Activated CD4-positive, alpha-beta T cell treated with anti-CD3 and anti-CD28 coated beads, Interleukin-2, amount 50 U/mL, for 1 hour (primary cell): ENCODE measurements at regions not wholly inside any gene's neighbourhood (a gene's known extent, or its start where the extent isn't known, plus 50 kb on each side); places are given as distances from the start of the nearest gene placed in this dataset.

ENCODE experiments used
- DNase-seq: peaks from one replicate; pipeline ENCODE4 v3.0.0-alpha.2; 2020

- DNase-seq = no peak
Observed at GRCh38 chr10:90344226-90344625, 513.6 kb downstream of the HTR7 start.

DNA sequence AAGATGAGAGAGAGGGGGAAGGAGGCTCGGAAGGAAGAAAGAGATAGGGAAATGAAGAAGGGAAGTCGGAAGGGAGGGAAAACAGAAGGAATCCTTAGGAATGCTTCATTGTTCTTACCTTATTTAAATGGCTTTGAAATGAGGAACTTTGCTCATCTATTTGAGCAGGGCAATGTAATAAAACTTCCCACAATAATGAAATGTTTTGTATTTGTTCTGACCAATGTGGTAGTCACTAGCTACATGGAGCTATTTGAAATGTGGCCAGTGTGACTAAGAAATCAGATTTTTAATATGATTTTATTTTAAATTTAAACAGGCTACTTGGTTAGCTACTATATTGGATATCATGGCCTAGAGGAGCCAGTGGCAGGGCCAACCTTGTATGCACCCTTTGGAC is 510.6 kb downstream of the HTR7 start:
- no peak for DNase-seq

DNA sequence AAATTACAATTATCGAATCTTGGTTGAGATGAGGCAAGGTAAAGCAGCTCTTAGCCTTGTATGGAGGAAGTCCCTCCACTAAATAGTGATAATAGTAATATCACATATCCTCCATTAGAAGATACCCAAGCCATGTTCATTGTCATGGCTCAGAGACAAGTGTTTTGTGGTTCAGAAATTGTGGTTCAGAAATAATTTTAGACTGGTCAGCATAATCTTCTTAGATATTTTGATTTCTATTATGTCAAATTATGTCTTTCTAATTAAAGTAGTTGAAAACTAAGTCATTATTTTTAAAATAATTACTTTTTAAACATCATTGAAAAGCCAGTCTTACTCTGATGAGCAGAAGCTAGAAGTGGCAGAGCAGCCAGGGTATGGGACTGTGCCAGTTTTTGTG is 507.7 kb downstream of the HTR7 start:
- no peak for DNase-seq

GRCh38 chr10:90352288-90352687 is 505.6 kb downstream of the HTR7 start:
- no peak for DNase-seq

GRCh38 chr10:90354914-90355313 is 502.9 kb downstream of the HTR7 start:
- no peak for DNase-seq

GRCh38 chr10:90363799-90364483 is 493.9 kb downstream of the HTR7 start:
- DNase-seq = no peak

DNA sequence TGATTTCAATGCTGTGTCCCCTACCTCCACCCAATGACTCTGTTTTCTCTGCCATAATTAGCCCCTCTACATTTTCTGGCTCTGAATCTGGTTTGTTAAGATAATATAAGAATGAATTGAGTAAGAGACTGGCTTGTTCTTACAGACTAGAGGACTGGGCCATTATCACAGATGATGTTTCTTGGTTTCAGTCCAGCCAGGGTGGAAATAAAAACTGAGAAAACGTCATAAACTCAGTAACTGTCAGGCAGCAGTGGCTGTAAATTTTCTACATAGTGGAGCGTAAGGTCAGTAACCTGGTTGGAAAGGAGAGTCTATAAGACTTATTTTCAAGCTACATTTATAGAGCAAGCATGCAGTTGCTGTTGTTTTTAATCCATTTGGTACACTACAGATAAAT is 485.4 kb downstream of the HTR7 start:
- no peak for DNase-seq

GRCh38 chr10:90373911-90374310 is 483.9 kb downstream of the HTR7 start:
- no peak for DNase-seq

GRCh38 chr10:90378524-90379076 is 479.2 kb downstream of the HTR7 start:
- no peak for DNase-seq

DNA sequence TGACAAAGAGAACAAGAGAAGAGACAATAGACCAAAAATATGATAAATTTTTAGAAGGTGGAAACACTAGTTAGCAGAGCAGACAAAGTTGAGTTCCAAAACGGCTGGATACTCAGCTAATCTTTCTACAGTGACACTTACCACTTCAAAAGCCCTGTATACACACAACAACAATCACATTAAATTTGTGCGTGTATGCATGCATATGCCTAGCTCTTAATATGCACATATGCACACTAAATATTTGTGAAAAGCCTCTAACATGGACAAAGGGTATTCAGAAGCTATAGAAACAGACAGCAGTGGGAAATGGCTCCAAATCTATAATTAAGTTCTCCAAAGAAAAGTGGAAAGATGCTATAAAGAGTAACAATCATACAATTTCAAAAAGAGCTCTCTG is 476.4 kb downstream of the HTR7 start:
- DNase-seq = no peak

GRCh38 chr10:90389876-90390275 is 468.0 kb downstream of the HTR7 start:
- DNase-seq = no peak

GRCh38 chr10:90394311-90394710 is 463.5 kb downstream of the HTR7 start:
- DNase-seq = no peak

- DNase-seq = no peak
Observed at GRCh38 chr10:90396721-90397120, 461.1 kb downstream of the HTR7 start.

DNA sequence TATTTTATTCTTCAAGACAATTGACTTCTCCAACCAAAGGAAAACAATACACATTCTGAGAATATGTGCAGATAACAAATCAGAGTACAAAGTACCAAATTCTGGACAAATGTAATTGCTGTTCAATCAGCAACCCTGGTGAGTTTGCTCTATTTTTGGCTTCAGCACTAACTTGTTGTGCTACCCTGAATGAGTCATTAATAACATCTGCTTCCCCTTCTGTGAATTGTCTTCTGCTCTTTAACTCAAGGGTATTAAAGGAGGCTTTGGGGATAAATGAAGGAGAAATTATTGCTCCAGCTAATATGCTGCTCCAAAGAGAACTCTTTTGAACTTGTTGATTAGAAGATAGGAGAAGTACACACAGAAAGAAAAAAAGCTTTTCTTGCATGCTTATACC is 459.3 kb downstream of the HTR7 start:
- no peak for DNase-seq

DNA sequence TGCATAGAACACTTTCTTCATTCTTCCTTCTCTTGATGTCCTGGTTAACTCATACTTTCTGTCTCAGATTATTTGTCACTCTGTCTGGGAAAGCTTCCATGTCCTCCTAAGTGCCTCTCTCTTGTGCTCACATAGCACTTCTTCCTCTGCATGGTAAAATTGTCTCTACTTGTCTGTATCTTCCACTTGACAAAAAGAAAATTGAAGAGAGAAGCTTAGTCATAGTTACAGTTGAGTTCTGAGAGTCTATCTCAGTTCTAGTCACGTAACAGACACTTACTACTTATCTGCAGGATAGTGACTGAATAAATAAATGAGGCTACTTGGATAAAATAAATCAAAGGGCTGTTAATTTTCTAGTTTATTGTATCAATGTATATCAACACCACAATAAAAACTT is 458.1 kb downstream of the HTR7 start:
- no peak for DNase-seq

- DNase-seq = no peak
Observed at GRCh38 chr10:90403211-90404000, 454.4 kb downstream of the HTR7 start.

DNA sequence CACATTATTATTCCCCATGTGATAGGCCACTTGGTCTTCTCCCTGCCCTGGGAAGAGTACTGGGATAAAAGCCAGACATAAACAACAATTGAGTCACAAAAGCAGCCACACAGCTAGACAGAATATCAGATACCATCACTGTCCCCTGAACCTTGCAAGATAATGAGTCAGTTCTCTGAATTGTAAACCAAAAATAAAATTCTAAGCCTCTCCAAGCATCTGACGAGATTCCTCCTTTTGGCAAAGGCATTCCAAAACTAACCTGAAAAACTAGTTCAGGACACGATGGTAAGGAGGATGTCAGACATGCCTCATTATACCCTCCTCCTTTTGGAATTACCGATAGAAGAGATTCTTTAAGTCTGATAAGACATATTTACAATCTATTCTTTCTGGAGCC is 450.7 kb downstream of the HTR7 start:
- DNase-seq = no peak

GRCh38 chr10:90407851-90408250 is 450.0 kb downstream of the HTR7 start:
- DNase-seq = no peak

- no peak for DNase-seq
Observed at GRCh38 chr10:90412582-90412981, 445.3 kb downstream of the HTR7 start.

DNA sequence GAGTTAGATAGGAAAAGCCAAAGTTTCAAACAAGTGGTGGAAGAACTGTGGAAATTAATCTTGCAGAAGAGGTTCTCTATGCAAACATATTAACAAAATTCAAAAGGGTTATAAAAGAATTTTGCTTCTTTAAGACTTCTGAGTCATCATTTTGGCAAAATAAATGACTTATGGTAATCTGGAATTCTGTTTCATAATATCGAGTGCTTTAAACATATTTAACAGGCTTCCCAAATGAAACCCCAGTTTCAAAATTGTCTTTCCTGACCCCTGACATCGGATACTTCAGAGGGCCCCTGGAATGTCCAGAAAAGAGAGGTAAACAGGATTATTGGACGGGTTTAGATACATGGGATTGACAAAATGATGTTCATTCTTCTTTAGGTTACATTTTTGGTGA is 444.6 kb downstream of the HTR7 start:
- no peak for DNase-seq

DNA sequence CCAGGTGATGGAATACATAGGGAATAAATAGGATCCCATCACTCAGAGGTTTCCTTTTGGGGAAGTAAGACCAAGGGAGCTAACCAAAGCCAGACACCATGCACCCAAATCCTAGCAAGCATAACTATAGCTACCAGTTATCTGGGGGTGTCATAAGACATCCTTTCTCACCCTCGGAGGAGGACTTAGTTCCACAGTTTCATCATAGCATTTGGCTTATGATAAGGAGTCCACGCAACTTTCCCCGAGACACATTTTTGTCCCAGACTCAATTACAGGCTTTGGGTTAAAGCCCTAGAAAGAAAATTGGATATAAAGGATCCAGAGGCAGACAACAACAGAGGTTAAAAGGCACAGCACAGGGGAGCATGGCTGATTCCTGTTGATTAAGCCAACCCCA is 442.9 kb downstream of the HTR7 start:
- DNase-seq = no peak

GRCh38 chr10:90417029-90417428 is 440.8 kb downstream of the HTR7 start:
- no peak for DNase-seq

DNA sequence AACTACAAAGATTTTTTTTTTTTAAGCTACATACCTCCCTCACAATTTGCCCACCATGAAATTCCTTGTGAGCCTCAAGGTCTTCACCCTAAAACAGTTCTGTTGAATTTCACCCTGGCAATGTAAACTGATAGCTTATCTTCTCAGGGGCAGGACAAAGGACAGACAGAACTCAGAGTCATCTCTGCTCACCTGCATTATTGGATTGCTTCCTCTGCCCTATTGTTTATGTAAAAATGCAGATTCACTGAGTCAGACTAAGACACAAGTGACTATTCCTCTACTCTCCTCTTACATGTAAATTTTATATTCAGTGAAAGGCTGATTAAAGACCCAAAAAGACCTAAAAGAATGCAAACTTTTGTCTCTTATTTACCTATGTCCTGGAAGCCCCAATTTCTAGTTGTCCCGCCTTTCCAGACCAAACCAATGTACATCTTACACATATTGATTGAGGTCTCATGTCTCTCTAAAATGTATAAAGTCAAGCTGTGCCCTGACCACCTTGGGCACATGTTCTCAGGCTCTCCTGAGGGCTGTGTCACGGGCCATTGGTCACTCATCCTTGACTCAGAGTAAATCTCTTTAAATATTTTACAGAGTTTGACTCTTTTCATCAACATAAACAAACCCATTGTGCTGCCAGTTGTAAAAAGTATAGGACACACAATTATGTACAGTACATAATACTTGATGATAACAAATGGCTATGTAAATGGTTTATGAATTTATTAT is 440.2 kb downstream of the HTR7 start:
- no peak for DNase-seq
